HG03558 (cell line): ENCODE measurements at regions not wholly inside any gene's neighbourhood (a gene's known extent, or its start where the extent isn't known, plus 50 kb on each side); places are given as distances from the start of the nearest gene placed in this dataset.

Experiments
- ATAC-seq: cut with Tn5 transposase; IDR thresholded peaks from one replicate; pipeline ENCODE4 v1.9.1; 2021; ENCODE audit warnings: moderate number of reproducible peaks; ENCODE audit not compliant: unreplicated experiment; ENCODE audit errors: extremely low read depth

DNA sequence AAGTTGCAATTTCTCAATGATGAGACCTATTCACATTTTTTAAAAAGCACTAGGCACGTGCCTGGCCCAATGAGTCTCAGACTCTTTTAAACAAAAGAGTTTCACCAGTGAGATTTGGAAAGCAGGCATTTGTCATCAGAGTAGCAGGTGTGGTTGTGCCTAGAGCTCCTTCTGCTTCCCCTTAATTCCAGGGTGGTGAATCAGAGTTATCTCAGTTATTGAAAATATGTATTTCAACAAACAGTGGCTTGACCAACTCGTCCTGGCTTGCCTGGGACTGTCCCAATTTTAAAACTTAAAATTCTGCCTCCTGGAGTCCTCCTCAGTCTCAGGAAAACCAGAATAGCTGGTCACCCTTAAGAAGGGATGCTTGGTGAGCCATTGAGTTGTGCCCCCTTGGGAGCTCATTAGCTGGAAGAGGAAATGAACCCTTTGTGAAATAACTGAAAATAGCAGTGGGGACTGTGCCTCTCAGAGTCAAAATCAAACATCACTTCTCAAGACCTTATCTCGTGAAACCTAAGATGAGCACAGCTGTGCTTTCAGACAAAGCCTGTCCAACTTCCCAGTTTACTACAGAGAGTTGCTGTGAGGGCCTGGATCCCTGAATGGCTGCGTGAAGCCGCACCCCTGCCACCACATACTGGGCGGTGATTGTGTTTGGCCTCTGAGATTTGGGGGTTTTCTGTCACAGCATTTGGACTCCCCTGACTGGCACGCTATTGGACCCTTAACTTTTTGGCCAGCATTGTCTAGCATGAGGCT lies 116.3 kb downstream of the ANKRD60 start:
- no peak for ATAC-seq

GRCh38 chr20:58111310-58112016 lies 117.0 kb downstream of the ANKRD60 start:
- ATAC-seq: no peak

DNA sequence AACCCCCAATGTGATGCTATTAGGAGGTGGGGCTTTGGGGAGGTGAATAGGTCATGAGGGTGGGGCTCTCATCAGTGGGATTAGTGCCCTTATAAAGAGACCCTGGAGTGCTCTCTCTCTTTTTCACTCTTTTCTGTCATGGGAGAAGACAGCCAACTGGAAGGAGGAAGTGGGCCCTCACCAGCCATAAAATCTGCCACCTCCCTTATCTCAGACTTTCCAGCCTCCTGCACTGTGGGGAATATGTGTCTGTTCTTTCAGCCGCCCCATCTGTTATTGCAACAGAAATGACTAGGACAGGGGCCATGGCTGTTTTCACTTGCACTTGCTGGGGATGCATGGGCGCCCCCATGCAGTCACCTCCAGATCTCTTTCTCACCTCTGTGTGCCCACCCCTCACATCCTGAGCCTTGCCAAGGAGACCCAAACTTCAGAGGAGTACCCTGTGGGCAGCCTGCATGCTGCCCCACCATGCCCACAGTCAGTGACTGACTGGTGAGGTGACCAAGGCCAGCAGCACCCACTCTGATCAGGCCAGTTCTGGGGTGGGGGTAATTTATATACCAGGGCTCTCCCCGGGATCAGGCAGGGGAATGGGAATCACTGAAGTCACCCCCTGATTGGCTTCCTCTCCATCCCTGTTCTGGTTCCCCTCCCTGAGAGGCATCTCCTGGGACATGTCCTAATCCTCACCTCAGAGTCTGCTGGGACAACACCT lies 118.4 kb downstream of the ANKRD60 start:
- no peak for ATAC-seq

DNA sequence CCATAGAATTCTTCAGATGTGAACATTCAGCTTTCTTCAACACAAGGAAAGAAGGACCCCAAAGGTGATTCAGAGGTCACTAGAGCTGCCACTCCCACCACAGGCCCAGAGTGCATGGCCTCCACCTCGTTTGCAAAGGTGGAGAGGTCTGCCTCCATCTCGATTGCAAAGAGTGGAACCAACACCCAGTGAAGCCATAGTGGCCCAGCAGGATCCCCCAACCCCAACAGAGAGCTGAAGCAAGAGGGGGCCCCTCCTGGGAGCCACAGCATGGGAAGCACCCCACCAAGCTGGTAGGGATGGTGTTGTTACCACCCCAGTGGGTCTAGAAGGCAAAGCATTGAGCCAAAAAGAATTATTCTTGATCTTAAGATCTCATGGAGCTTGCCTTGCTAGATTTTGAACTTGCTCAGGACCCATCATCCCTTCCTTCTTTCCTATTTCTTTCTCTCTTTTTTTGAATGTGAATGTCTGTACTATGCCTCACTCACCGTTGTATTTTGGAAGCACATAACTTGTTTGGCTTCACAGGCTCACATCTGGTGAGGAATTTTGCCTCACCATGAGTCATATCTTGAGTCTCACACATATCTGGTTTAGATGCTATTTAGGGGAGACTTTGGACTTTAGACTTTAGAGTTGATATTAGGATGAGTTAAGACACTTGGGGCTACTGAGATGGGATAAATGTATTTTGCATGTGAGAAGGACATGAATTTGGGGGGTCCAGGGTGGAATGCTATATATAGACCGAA lies 119.2 kb downstream of the ANKRD60 start:
- ATAC-seq: no peak

GRCh38 chr20:58107533-58107932 lies 120.9 kb downstream of the ANKRD60 start:
- no peak for ATAC-seq

DNA sequence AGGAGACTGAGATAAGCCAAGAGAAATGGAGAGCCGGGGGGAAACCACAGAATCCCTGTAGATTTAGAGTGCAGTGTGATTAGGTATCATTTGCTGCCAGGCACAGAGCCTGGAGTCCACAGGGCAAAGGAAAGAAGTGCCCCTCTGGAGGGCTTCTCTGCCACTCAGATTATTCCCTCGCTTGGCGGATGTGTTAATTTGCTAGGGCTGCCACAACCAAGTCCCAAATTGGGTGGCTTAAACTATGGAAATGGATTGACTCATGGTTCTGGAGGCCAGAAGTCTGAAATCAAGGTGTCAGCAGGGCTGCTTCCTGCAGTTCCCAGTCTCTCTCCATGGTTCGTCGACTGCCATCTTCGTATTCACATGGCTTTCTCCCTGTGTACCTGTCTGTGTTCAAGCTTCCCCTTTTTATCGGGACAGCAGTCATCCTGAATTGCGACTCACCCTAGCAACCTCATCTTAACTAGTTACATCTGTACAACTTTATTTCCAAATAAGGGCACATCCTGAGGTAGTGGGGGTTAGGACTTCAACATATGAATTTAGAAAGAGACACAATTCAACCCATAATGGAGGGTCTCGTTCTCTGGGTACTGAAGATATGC lies 122.2 kb downstream of the ANKRD60 start:
- ATAC-seq: no peak

- no peak for ATAC-seq
Measured at GRCh38 chr20:58103961-58104360, 124.5 kb downstream of the ANKRD60 start.

- no peak for ATAC-seq
Measured at GRCh38 chr20:58103517-58103904, 124.9 kb downstream of the ANKRD60 start.

- no peak for ATAC-seq
Measured at GRCh38 chr20:58102744-58103516, 125.5 kb downstream of the ANKRD60 start.

DNA sequence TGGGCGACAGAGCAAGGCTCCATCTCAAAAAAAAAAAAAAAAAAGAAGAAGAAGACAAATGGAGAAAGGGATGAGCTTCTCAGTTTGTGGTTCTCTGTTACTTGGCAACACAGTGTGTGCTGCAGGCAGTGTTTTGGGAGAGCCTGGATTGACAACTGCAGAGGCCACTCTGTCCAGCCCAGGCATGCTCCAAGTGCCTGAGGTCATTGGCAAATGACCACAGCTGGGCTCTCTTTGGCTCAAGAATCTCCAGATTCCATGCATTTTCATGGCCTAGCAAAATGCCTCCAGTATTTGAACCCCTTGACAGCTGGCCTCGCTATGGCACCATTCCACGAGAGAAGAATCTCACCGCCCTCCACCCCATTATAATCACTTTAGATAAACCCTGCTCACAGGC lies 126.2 kb downstream of the ANKRD60 start:
- ATAC-seq: no peak

DNA sequence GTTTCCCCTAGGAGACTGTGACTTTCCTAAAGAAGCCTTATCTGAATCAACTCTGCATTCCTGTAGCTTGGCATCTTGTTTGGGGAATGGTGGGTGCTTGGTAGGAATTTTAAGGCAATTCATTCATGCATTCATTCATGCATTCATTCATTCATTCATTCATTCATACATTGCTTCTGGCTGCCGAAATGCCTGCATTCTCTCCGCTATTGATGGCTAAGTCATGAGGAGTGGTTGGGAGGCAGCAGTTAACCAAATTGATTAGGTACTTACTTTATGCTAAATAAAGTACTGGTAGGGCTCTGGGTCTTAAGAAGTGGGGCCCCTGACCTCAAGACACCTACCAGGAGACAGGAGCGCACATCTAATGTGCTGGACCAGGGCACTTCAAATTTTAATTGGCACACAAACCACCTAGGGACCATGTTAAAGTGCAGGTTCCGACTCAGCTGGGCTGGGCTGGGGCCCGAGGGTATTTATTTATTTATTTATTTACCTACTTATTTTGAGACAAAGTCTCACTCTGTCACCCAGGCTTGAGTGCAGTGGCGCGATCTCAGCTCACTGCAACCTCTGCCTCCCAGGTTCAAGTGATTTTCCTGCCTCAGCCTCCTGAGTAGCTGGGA lies 127.6 kb downstream of the ANKRD60 start:
- no peak for ATAC-seq

- no peak for ATAC-seq
Measured at GRCh38 chr20:58099956-58100730, 128.3 kb downstream of the ANKRD60 start.

DNA sequence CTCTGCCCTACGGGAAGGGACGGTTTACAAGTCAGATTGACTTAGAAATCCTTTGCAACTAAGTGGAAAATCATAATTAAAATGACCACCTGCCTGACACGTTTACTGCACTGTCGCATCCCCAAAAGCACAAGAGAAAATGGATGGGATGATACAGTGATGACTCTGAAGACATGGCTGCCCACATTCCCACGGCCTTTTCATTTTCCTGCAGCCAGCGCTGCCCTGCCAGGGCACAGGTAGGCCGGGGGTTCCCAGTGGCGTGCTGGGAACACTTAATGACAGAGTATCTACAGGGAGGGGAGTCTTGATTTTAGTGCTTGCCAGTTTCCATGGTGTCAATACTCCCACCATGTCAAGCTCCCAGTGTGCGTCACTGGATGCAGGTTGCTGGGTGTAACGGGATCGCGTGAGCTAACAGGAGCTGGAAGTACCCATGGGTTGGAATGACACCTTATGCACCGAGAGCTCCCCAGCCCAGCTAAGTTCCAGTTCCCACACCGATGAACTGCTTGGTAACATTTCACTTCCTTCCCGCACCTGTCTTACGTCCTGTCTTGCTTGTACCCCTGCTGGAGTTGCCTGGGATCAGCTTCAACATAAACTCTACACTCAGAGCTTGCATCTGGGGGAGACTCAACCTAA lies 129.0 kb downstream of the ANKRD60 start:
- ATAC-seq: no peak

DNA sequence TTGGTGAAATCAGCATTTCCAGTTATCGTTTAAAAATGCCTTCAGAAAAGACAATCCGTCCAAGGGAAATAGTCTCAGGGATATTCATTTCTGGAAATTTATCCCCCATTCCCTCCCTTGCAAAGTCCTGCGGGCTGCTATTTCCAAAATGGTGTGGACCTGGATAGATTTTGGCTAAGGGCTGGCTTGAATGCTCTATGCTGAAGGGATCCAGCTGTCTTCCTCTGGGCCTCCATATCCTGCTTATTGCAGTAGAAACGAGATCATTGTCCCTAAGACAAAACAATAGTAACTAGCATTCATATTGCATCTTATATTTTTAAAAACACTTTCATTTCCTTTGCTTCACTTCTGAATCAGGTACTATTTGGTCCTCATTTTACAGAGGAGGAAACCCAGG lies 129.9 kb downstream of the ANKRD60 start:
- no peak for ATAC-seq

DNA sequence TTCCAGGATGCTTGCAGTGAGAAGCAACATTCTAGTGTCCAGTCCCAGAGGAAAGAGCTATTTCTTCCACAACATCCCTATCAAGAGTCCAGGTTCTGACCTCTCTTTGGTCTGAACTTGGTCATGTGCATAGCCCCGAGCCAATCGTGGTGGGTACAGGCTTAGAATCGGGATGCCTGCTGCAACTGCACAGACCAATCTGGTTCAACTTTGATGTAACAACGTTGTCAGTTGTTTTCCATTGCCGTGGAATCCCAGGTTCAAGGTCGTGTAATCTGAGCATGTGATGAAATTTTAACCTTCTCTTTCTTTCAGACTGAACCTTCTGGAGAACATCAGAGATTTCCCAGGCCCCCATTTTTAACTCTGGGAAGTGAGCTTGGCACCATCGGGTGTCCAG lies 130.5 kb downstream of the ANKRD60 start:
- ATAC-seq: no peak

DNA sequence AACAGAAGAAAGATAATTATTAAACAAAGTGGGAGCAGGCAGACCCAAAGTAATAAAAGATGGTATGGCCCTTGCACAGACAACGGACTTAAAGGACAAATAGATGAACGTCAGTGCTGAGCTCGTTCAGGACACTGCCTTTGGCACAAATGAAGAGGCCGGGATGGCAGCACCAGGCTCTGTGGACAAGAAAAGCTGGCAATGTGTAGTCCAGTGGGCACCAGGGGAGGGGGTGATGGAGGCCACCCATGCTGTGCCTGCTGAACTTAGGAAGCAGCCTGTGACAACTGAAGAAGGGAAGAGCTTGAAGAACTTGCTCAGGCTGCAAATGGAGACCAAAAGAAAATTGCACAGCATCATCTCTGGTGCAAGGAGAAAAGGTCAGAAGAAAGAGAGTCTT lies 131.0 kb downstream of the ANKRD60 start:
- ATAC-seq: no peak

DNA sequence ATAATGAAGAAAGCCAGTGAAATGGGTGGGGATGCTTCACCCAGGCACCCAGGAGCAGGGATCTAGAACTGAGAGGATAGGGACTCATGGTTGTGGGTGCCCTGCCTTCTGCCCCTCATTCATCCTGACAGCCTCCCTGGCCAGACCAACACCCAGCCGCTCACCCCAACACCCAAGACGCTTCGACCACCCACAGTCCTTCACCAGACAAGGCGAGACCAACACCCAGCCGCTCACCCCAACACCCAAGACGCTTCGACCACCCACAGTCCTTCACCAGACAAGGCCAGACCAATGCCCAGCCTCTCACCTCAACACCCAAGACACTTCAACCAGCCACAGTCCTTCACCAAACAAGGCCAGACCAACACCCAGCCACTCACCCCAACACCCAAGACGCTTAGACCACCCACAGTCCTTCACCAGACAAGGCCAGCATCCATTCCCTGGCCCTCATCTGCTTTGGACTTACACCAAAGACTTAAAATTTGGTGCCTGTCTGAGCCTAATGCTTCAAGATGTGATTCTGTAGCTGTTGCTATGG lies 131.5 kb downstream of the ANKRD60 start:
- ATAC-seq: no peak
